Suprapubic skin (tissue), 3 donors: ENCODE measurements at regions not wholly inside any gene's neighbourhood (a gene's known extent, or its start where the extent isn't known, plus 50 kb on each side); places are given as distances from the start of the nearest gene placed in this dataset.

Source experiments
- POLR2AphosphoS5 ChIP-seq, 3 donors: sonication (generic); formaldehyde crosslinking; IDR thresholded peaks; one replicate each; pipeline ENCODE4 v1.6.1; 2017; ENCODE audit warnings: antibody characterized with exemption in 3 of 3
- TF ChIP-seq, protein P1 (sequence below), 2 donors: fragments of 200-600 bp in 1 of 2; fragments of 450-650 bp in 1 of 2; sonication (generic) in 1 of 2; IDR thresholded peaks; one replicate each; pipeline ENCODE4 v1.5.1; 2016 to 2019; ENCODE audit warnings: antibody characterized with exemption in 2 of 2, mild to moderate bottlenecking in 1 of 2, moderate library complexity in 1 of 2

DNA sequence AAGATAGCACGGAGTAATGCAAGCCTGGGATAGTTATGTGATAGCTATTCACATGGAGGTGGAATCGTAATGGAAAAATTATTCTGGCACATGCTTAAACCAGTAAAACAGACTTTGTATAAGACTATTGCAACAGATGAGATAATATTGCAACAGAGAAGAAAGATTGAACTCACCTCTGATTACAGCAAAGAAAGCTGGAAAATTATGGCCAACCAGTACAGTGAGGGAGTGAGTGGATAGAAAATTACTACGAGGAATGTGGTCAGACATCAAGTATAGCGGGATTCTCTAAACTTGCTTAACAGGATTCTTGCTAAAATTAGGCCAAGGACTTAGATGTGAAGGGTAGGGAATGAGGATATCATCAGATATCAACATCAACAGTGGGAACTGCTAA lies 397.6 kb upstream of the KLHL1 start:
- TF ChIP-seq, protein P1, sequence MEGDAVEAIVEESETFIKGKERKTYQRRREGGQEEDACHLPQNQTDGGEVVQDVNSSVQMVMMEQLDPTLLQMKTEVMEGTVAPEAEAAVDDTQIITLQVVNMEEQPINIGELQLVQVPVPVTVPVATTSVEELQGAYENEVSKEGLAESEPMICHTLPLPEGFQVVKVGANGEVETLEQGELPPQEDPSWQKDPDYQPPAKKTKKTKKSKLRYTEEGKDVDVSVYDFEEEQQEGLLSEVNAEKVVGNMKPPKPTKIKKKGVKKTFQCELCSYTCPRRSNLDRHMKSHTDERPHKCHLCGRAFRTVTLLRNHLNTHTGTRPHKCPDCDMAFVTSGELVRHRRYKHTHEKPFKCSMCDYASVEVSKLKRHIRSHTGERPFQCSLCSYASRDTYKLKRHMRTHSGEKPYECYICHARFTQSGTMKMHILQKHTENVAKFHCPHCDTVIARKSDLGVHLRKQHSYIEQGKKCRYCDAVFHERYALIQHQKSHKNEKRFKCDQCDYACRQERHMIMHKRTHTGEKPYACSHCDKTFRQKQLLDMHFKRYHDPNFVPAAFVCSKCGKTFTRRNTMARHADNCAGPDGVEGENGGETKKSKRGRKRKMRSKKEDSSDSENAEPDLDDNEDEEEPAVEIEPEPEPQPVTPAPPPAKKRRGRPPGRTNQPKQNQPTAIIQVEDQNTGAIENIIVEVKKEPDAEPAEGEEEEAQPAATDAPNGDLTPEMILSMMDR (IDR thresholded peaks at IDR 0.05): no peak
- no peak for TF ChIP-seq POLR2AphosphoS5 (IDR thresholded peaks at IDR 0.05)
